Fibroblast of the aortic adventitia (primary cell): ENCODE measurements at regions not wholly inside any gene's neighbourhood (a gene's known extent, or its start where the extent isn't known, plus 50 kb on each side); places are given as distances from the start of the nearest gene placed in this dataset.
"Not testable (repeated sequence)": the region's sequence is repeated elsewhere in the genome, so short reads cannot be mapped to it uniquely, and the experiment has no call there.

Source experiments
- DNase-seq: peaks from one replicate; pipeline ENCODE4 v3.0.0-alpha.2; 2010; ENCODE audit warnings: low read depth
- H3K4me3 ChIP-seq: 2 replicates; pipeline ENCODE4 v1.5.1; 2011; ENCODE audit warnings: low read depth, mild to moderate bottlenecking, control low read depth, low read length, moderate library complexity
- TF ChIP-seq, protein P1 (sequence below): IDR thresholded peaks from 2 replicates; pipeline ENCODE4 v1.5.1; 2011; ENCODE audit warnings: mild to moderate bottlenecking, low read length, control low read depth, inconsistent platforms; ENCODE audit not compliant: insufficient read depth

DNA sequence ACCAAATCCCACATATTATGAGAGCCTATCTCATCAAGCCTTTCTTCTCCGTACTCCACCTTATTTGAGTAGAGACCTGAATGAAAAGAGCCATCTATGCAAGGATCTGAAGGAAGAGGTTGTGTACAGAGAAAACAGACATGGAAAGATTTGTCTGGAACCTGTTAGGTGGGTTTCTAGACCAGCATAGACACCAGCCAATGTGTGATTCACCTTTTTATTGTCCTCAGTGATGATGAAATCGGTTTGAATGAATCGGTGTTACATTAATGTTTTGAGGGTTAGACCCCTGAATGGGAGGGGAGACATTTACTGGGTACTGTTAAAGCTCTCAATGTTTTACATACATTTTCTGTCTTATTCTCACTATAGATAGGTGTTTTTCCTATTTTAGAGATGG is 223.6 kb downstream of the NMUR2 start:
- no peak overlapping the region for H3K4me3 ChIP-seq
- DNase-seq, result no peak
- TF ChIP-seq, protein P1, sequence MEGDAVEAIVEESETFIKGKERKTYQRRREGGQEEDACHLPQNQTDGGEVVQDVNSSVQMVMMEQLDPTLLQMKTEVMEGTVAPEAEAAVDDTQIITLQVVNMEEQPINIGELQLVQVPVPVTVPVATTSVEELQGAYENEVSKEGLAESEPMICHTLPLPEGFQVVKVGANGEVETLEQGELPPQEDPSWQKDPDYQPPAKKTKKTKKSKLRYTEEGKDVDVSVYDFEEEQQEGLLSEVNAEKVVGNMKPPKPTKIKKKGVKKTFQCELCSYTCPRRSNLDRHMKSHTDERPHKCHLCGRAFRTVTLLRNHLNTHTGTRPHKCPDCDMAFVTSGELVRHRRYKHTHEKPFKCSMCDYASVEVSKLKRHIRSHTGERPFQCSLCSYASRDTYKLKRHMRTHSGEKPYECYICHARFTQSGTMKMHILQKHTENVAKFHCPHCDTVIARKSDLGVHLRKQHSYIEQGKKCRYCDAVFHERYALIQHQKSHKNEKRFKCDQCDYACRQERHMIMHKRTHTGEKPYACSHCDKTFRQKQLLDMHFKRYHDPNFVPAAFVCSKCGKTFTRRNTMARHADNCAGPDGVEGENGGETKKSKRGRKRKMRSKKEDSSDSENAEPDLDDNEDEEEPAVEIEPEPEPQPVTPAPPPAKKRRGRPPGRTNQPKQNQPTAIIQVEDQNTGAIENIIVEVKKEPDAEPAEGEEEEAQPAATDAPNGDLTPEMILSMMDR, result no peak

DNA sequence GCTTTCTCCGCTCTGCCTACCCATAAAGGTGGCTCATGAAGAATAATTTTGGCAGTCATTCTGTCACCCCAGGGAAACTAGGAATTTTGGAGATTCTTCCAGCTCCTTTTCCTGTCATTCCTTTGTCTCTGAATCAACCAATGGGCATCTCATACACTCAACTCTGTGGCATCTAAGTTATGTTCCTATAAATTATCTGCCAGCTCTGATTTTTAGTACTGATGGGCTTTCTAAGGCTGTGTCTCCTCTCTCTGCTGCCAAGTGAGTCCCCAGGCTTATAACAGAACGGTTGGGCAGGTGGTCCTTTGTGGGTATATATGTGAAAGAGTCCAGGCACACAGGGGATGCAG is 226.8 kb downstream of the NMUR2 start:
- TF ChIP-seq, protein P1, result no peak
- no peak for DNase-seq
- H3K4me3 ChIP-seq, result no peak overlapping the region

DNA sequence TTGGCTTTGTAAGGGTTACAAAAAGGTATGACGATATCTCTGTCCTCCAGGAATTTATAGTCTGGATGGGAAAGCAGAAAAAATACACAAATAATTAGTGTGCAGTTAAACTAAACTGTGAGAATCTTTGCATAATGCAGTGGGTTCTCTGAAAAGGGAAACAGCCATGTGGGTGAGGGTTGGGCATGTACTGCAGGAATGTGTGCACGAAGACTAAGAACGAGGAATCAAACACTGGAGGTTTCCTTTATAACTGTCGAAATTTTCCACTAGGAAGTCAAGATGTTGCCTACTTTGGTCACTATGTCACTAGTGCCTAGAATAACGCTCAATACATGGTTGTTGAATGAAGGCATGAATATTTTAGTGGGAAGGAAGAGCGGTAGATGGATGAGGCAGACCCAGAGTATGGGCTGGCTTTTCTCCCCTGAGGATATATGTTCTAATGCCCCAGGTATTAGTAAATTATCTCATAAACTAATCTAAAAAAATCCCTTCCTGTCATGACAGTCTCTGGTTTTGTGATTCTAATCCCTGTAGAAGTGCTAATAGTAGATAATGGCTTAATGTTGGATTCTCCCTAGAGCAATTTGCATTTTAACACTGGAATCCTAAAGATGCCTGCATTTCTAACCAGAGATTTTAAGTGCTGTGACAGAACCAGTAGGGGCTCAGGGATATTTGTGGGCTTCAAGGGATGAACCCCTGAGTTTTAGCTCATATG is 227.3 kb downstream of the NMUR2 start:
- TF ChIP-seq, protein P1, result no peak
- no peak for DNase-seq
- H3K4me3 ChIP-seq, result no peak overlapping the region

DNA sequence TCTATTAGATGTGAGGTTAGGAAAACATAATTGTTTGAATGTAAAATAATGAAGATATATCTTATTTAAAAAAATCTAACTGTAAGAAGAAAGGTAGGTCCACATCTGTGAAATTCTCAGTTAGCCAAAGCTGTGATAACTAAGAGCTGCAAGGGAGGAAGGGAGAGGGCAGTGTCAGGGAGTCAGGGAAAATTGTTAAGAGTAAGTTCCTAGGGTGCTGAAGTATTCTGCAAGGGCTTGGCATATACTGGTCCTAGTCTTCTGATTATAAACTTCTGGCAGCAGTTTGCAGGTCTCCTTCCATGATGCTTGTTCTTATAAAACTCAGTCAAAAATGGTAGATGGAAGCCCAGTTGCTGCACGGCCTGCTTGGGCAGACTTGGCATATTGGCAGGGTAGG is 233.2 kb downstream of the NMUR2 start:
- H3K4me3 ChIP-seq, result no peak overlapping the region
- DNase-seq, result no peak

DNA sequence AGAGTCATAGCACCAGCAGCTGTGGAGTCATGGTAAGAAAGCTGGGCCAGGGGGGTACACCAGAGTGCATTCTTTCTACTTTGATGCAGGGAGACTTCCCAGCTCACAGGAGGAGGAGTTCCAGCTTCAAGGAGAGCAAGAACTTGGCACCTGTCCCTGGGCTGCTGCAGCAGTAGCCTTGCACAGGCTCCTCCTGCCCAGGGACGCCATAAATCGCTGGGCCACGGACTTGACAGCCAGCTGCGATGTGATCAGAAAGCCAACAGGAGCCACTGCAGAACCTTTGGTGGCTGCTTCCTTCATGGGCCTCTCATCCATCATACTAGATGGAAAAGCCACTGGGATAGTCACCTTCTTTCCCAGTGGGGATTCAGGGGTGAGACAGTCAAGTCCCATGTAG is 234.7 kb downstream of the NMUR2 start:
- TF ChIP-seq, protein P1, result no peak
- DNase-seq, result no peak
- no peak overlapping the region for H3K4me3 ChIP-seq

More for the DNA sequence above, 233.2 kb downstream of the NMUR2 start:
- TF ChIP-seq, protein P1, result no peak

DNA sequence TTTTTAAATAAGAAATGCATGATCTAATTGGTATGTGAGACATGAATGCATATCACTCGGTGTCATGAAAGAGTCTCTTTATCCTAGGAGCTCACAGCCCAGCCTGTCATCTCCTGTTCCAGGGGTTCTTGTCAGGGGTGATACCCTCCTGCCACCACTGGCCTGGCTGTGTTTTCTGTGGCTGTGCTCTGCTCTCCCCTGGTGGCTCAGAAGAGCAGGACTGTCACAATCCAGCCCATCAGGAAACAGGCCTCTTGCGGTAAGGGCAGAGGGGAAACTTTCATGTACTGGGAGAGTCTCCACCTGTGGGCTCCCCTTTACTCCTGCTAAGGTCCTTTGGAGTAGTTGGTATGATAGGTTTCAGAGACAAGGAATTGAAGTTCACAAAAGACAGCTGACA is 240.2 kb upstream of the GLRA1 start:
- no peak for DNase-seq
- TF ChIP-seq, protein P1, result no peak

DNA sequence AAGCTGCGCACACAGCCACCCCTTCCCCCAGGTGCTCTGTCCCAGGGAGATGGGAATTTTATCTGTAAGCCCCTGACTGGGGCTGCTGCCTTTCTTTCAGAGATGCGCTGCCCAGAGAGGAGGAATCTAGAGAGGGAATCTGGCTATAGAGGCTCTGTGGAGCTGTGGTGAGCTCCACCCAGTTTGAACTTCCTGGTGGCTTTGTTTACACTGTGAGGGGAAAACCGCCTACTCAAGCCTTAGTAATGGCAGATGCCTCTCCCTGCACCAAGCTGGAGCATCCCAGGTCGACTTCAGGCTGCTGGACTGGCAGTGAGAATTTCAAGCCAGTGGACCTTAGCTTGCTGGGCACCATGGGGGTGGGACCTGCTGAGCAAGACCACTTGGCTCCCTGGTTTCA is 235.2 kb upstream of the GLRA1 start:
- not testable (repeated sequence) for DNase-seq, H3K4me3 ChIP-seq

More for the DNA sequence above, 240.2 kb upstream of the GLRA1 start:
- no peak overlapping the region for H3K4me3 ChIP-seq

DNA sequence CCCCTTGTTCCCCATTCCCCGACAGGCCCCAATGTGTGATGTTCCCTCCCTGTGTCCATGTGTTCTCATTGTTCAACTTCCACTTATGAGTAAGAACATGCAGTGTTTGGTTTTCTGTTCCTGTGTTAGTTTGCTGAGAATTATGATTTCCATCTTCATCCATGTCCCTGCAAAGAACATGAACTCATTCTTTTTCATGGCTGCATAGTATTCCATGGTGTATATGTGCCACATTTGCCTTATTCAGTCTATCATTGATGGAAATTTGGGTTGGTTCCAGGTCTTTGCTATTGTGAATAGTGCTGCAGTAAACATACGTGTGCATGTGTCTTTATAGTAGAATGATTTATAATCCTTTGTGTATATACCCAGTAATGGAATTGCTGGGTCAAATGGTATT is 229.8 kb upstream of the GLRA1 start:
- H3K4me3 ChIP-seq, DNase-seq: not testable (repeated sequence)
